ENCODE measurements at regions not wholly inside any gene's neighbourhood (a gene's known extent, or its start where the extent isn't known, plus 50 kb on each side); places are given as distances from the start of the nearest gene placed in this dataset.
A peak's percentile ranks its signal among the peaks of the same experiment; 100 is the strongest.

DNA sequence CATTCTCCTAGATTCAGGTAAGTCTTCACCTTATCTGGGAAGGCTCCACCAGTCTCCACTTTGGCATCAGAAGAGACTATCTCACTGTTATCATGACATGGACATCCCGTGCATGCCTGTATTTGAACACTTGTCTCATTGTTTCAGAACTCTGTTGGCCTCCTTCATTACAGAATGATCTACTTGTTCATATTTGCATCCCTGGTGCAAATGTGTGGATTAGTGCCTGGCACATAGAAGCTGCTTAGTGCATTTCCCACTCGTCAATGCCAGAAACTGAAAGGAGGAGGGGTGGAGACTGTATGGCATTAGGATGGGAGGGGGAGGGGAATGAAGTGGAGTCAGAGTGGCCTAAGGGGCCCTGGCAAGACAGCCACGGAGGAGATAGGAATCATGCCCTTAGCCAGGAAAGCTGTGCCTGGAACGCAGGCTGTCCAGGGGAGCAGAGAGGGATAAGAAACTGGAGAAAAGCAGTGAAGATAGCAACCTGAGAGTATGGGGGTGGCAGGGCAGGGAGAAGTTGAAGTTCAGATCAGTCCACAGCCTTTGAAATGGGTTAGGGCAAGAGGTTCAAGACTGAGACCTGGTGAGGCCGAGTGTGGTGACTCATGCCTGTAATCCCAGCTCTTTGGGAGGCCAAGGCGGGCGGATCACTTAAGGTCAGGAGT, 53.8 kb upstream of the CAPRIN1 start (continued):
- TF ChIP-seq POLR3A (IDR thresholded peaks at IDR 0.05; ENCODE audit: borderline replicate concordance, extremely low read depth, insufficient read depth, insufficient read length) (no peak), RHOXF2B (CRISPR knock-in tag; conservative IDR thresholded peaks at IDR 0.05) (no peak), EGR1 (conservative IDR thresholded peaks at IDR 0.05) (peak; percentile 22; the same call in 1 of the 2 replicates), U2AF1 (optimal IDR thresholded peaks at IDR 0.05; ENCODE audit: low read depth, low read length) (no peak), NR4A1 (CRISPR knock-in tag; IDR thresholded peaks at IDR 0.05) (no peak), NR4A1 (tag; IDR thresholded peaks at IDR 0.05) (no peak), ZBED1 (IDR thresholded peaks at IDR 0.05) (no peak), FOXP4 (CRISPR knock-in tag; IDR thresholded peaks at IDR 0.05; ENCODE audit: borderline replicate concordance) (no peak), HOXB6 (CRISPR knock-in tag; IDR thresholded peaks at IDR 0.05; ENCODE audit: borderline replicate concordance) (no peak), ZNF79 (CRISPR knock-in tag; IDR thresholded peaks at IDR 0.05; ENCODE audit: low read depth) (no peak), TSHZ1 (CRISPR knock-in tag; IDR thresholded peaks at IDR 0.05) (no peak), BCOR (IDR thresholded peaks at IDR 0.05) (0 out of 2 replicates have a peak, but pooled peaks have one; percentile 37), HDAC1 (IDR thresholded peaks at IDR 0.05) (0 out of 4 replicates have a peak, but pooled peaks of 1 of the 2 experiments have one; percentile 16), PML (IDR thresholded peaks at IDR 0.05; ENCODE audit: low read length) (no peak), NCOA6 (IDR thresholded peaks at IDR 0.05) (no peak), ZNF780A (CRISPR knock-in tag; IDR thresholded peaks at IDR 0.05) (no peak), MECOM (CRISPR knock-in tag; IDR thresholded peaks at IDR 0.05) (no peak), MCM7 (IDR thresholded peaks at IDR 0.05) (no peak), FOSL1 (tag; conservative IDR thresholded peaks at IDR 0.05) (peak; percentile 44; the same call in 1 of the 2 replicates)
- TF ChIP-seq, protein P1, sequence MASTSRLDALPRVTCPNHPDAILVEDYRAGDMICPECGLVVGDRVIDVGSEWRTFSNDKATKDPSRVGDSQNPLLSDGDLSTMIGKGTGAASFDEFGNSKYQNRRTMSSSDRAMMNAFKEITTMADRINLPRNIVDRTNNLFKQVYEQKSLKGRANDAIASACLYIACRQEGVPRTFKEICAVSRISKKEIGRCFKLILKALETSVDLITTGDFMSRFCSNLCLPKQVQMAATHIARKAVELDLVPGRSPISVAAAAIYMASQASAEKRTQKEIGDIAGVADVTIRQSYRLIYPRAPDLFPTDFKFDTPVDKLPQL (IDR thresholded peaks at IDR 0.05; ENCODE audit: extremely low read depth, insufficient read length): no peak

All from K562 (cell line).